ENCODE measurements at regions not wholly inside any gene's neighbourhood (a gene's known extent, or its start where the extent isn't known, plus 50 kb on each side); places are given as distances from the start of the nearest gene placed in this dataset.

DNA sequence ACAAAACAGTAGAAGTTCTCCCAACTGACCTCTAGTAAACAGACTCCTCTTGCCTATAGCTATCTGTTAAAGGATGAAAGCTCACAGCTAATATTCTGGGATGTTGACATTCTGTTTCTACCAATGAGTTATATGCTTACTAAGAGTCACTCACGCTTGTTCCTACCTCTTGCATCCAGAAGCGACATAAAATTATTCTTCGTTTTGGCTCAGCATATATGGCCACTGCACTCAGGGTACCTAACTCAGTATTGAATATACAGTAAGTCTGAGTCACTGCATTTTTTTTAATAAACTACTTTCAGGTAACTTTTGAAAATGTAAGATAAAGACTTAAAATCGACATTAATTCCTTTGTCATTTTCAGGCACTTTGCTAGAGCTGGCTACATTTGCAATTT, 214.4 kb upstream of the STXBP5 start:
- TF ChIP-seq, protein P1, sequence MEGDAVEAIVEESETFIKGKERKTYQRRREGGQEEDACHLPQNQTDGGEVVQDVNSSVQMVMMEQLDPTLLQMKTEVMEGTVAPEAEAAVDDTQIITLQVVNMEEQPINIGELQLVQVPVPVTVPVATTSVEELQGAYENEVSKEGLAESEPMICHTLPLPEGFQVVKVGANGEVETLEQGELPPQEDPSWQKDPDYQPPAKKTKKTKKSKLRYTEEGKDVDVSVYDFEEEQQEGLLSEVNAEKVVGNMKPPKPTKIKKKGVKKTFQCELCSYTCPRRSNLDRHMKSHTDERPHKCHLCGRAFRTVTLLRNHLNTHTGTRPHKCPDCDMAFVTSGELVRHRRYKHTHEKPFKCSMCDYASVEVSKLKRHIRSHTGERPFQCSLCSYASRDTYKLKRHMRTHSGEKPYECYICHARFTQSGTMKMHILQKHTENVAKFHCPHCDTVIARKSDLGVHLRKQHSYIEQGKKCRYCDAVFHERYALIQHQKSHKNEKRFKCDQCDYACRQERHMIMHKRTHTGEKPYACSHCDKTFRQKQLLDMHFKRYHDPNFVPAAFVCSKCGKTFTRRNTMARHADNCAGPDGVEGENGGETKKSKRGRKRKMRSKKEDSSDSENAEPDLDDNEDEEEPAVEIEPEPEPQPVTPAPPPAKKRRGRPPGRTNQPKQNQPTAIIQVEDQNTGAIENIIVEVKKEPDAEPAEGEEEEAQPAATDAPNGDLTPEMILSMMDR (IDR thresholded peaks at IDR 0.05; ENCODE audit: borderline replicate concordance, extremely low read depth, low read length, poor library complexity, severe bottlenecking), result no peak
- no peak for TF ChIP-seq EZH2 (IDR thresholded peaks at IDR 0.05; ENCODE audit: borderline replicate concordance, low read depth, low read length, severe bottlenecking)
